ENCODE measurements at regions not wholly inside any gene's neighbourhood (a gene's known extent, or its start where the extent isn't known, plus 50 kb on each side); places are given as distances from the start of the nearest gene placed in this dataset.

DNA sequence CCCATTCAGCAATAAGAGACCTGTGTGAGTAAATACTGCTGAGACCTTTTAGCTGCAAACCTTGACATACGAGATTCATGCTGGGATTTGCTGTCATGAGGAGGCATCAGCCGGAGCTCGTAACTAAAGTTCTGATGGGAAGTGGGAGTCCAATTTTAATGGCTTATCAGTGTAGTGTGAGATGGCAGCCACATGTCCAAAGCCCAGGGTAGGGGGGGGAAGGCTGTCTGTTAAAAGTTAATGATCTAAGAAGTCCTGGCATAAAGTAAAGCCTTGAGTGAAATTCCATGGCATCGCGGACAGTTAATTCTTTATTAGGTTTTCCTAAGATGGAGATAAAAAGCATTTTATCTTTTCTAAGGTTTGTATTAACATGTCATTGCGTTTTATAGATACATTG, 240.0 kb downstream of the AACS start:
- H3K27ac ChIP-seq = no peak overlapping the region
- no peak overlapping the region for H3K4me3 ChIP-seq
- no peaks in the 10 kb centered on the region for H3K9me3 ChIP-seq (ENCODE audit: low read depth)
- no peaks in the 10 kb centered on the region for H3K36me3 ChIP-seq
- DNase-seq (ENCODE audit: low read depth in 1 of 2, low spot score in 1 of 2) = no peak
- no peaks in the 10 kb centered on the region for H3K4me1 ChIP-seq (ENCODE audit: low read depth)
- H3K27me3 ChIP-seq = no peaks in the 10 kb centered on the region
- TF ChIP-seq, protein P1, sequence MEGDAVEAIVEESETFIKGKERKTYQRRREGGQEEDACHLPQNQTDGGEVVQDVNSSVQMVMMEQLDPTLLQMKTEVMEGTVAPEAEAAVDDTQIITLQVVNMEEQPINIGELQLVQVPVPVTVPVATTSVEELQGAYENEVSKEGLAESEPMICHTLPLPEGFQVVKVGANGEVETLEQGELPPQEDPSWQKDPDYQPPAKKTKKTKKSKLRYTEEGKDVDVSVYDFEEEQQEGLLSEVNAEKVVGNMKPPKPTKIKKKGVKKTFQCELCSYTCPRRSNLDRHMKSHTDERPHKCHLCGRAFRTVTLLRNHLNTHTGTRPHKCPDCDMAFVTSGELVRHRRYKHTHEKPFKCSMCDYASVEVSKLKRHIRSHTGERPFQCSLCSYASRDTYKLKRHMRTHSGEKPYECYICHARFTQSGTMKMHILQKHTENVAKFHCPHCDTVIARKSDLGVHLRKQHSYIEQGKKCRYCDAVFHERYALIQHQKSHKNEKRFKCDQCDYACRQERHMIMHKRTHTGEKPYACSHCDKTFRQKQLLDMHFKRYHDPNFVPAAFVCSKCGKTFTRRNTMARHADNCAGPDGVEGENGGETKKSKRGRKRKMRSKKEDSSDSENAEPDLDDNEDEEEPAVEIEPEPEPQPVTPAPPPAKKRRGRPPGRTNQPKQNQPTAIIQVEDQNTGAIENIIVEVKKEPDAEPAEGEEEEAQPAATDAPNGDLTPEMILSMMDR (IDR thresholded peaks at IDR 0.05; ENCODE audit: low read depth, low read length) = no peak

DNA sequence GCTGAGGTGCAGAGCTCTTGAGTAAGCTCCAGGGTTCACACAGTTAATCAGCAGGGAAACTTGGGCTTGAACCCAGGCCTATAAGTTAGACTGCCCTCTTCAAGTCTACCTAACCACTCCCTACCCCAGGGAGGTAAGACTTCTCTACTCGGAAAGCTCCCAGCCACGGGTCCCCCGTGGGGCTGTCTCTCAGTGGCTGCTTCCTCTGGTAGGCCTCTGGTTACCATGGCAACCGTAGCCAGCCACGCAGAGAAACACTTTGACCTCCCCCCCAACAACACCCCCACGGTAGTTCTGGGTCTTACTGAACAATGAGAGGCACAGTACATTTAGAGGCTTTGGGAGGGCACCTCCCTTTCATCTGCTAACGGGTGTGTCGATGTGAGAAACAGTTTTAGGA, 245.2 kb downstream of the AACS start:
- DNase-seq (ENCODE audit: low read depth in 1 of 2, low spot score in 1 of 2) = no peak
- Histone ChIP-seq H3K27ac (no peak overlapping the region), H3K4me1 (ENCODE audit: low read depth) (no peaks in the 10 kb centered on the region), H3K36me3 (no peaks in the 10 kb centered on the region), H3K4me3 (no peak overlapping the region), H3K27me3 (no peaks in the 10 kb centered on the region), H3K9me3 (ENCODE audit: low read depth) (no peaks in the 10 kb centered on the region)
- TF ChIP-seq, protein P1 (IDR thresholded peaks at IDR 0.05; ENCODE audit: low read depth, low read length) = no peak

DNA sequence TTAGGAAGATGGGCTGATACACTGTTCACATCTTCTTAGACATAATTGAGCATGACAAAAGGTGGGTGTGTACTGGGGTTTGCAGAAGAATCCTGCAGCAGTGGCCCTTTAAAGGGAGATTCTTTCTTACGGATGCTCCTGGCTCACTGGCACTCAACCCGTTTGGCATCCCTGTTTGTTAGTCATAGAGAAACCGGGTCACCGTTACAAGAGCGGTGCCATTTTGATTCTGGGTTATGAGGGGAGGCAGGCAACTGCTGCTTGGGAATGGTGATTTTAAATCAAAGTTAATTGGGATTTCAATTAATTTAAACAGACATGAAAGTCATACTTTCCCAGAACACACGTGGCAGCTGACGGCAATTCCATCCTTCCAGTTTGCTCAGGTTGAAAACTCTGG, 245.8 kb downstream of the AACS start:
- no peak overlapping the region for H3K4me3 ChIP-seq
- no peaks in the 10 kb centered on the region for H3K36me3 ChIP-seq
- no peak for DNase-seq (ENCODE audit: low read depth in 1 of 2, low spot score in 1 of 2)
- TF ChIP-seq, protein P1 (IDR thresholded peaks at IDR 0.05; ENCODE audit: low read depth, low read length) = no peak
- no peaks in the 10 kb centered on the region for H3K9me3 ChIP-seq (ENCODE audit: low read depth)
- H3K4me1 ChIP-seq (ENCODE audit: low read depth) = no peaks in the 10 kb centered on the region
- no peak overlapping the region for H3K27ac ChIP-seq
- H3K27me3 ChIP-seq = no peaks in the 10 kb centered on the region

DNA sequence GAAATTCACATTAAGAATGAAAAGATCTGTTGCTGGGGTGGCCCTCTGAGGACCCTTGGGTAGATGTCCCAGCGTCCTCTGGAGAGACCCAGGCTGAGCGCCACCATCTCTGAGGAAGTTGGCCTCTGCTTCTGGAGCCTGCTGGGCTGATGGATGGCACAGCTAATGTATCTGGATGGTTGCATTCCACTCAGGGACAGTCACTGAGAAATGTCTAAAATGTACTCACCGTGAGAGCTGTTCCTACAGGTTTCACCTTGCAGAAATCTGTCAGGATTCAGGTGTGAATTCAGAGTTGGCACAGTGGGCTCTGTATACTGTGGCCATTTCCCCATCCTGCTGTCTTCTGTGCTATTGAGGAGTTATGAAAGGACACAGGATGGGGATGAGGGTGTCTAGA, 247.2 kb downstream of the AACS start:
- TF ChIP-seq, protein P1 (IDR thresholded peaks at IDR 0.05; ENCODE audit: low read depth, low read length) = no peak
- Histone ChIP-seq H3K27me3 (no peaks in the 10 kb centered on the region), H3K36me3 (no peaks in the 10 kb centered on the region), H3K9me3 (ENCODE audit: low read depth) (no peaks in the 10 kb centered on the region), H3K27ac (no peak overlapping the region), H3K4me3 (no peak overlapping the region), H3K4me1 (ENCODE audit: low read depth) (no peaks in the 10 kb centered on the region)
- no peak for DNase-seq (ENCODE audit: low read depth in 1 of 2, low spot score in 1 of 2)

DNA sequence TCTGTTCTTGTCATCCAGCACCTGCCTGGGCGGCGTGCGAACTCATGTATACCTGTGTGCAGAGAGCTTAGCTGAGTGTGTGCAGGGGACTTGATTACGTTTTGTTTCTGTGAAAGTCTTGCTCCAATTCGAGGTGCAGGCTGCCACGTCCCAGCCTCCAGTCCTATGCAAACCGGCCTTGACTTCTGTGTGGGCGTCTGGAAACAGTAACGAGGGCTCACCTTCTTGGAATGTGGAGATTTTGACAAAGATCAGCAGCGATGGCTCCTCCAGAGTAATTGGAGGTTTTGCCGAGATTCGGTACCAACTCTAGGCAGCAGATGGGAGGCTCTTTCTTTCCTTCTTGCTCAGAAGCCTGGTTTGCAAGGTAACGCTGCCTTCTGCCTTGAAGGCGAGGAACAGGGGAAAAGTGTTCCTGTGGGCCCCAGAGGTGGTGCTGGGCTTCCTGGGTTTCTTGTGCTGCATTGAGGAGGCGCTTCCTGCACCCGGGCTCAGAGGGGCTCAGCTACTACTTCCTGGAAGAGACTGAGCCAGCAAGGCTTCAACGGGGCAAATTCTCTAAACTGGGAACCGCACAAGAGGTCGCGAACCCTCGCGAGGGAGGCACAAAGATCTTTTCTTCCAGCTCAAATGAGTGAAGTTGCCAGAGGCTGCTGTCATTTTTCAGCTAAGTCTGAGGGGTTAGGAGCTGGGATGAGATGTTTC, 249.0 kb downstream of the AACS start:
- DNase-seq (ENCODE audit: low read depth in 1 of 2, low spot score in 1 of 2) = no peak
- H3K27ac ChIP-seq = no peak overlapping the region

More for the DNA sequence above, 249.0 kb downstream of the AACS start:
- Histone ChIP-seq H3K9me3 (ENCODE audit: low read depth) (no peaks in the 10 kb centered on the region), H3K4me1 (ENCODE audit: low read depth) (no peaks in the 10 kb centered on the region), H3K4me3 (no peak overlapping the region), H3K27me3 (no peaks in the 10 kb centered on the region), H3K36me3 (no peaks in the 10 kb centered on the region)
- TF ChIP-seq, protein P1 (IDR thresholded peaks at IDR 0.05; ENCODE audit: low read depth, low read length) = no peak
